MM.1S (cell line): ENCODE measurements at regions not wholly inside any gene's neighbourhood (a gene's known extent, or its start where the extent isn't known, plus 50 kb on each side); places are given as distances from the start of the nearest gene placed in this dataset.

Experiments used
- CTCF ChIP-seq: fragments of 300-600 bp; sonication (generic); IDR thresholded peaks from 2 replicates; pipeline ENCODE4 v1.5.1; 2016; ENCODE audit warnings: antibody characterized with exemption, low read length, mixed read lengths
- EZH2 ChIP-seq: fragments of 300-600 bp; sonication (generic); optimal IDR thresholded peaks from 2 replicates; pipeline ENCODE3; 2017; ENCODE audit warnings: low read depth, mild to moderate bottlenecking, antibody characterized with exemption, low read length, mixed read lengths

GRCh38 chr4:174086829-174087799 is 196.4 kb downstream of the FBXO8 start:
- TF ChIP-seq CTCF (no peak), EZH2 (no peak)
